ENCODE measurements at regions not wholly inside any gene's neighbourhood (a gene's known extent, or its start where the extent isn't known, plus 50 kb on each side); places are given as distances from the start of the nearest gene placed in this dataset.

DNA sequence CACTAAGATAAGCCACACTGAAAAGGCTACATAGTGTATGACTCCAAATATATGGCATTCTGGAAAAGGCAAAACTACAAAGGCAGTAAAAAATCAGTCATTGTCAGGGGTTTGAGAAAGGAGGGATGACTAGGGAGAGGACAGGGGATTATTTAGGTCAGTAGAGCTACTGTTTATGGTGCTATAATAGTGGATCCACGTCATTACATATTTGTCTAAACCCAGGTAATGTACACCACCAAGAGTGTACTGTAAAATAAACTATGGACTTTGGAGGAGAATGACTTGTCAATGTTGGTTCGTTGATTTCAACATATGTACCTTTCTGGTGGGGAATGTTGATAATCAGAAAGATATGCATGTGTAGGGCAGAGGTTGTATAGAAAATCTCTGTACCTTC lies 837.6 kb downstream of the FAM133A start:
- no peak for TF ChIP-seq POLR2AphosphoS5 (IDR thresholded peaks at IDR 0.05; ENCODE audit: low read depth, low read length)
- TF ChIP-seq TAF1 (IDR thresholded peaks at IDR 0.05; ENCODE audit: borderline replicate concordance, insufficient read depth, low read length) = no peak
- TF ChIP-seq, protein P1, sequence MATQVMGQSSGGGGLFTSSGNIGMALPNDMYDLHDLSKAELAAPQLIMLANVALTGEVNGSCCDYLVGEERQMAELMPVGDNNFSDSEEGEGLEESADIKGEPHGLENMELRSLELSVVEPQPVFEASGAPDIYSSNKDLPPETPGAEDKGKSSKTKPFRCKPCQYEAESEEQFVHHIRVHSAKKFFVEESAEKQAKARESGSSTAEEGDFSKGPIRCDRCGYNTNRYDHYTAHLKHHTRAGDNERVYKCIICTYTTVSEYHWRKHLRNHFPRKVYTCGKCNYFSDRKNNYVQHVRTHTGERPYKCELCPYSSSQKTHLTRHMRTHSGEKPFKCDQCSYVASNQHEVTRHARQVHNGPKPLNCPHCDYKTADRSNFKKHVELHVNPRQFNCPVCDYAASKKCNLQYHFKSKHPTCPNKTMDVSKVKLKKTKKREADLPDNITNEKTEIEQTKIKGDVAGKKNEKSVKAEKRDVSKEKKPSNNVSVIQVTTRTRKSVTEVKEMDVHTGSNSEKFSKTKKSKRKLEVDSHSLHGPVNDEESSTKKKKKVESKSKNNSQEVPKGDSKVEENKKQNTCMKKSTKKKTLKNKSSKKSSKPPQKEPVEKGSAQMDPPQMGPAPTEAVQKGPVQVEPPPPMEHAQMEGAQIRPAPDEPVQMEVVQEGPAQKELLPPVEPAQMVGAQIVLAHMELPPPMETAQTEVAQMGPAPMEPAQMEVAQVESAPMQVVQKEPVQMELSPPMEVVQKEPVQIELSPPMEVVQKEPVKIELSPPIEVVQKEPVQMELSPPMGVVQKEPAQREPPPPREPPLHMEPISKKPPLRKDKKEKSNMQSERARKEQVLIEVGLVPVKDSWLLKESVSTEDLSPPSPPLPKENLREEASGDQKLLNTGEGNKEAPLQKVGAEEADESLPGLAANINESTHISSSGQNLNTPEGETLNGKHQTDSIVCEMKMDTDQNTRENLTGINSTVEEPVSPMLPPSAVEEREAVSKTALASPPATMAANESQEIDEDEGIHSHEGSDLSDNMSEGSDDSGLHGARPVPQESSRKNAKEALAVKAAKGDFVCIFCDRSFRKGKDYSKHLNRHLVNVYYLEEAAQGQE (IDR thresholded peaks at IDR 0.05; ENCODE audit: insufficient read depth in 1 of 2, low read depth in 2 of 2, low read length in 2 of 2) = no peak
- TF ChIP-seq SIN3A (IDR thresholded peaks at IDR 0.05; ENCODE audit: borderline replicate concordance, insufficient read depth, low read length) = no peak
- no peak for TF ChIP-seq FOXP2 (optimal IDR thresholded peaks at IDR 0.05; ENCODE audit: borderline replicate concordance, extremely low read depth, extremely low read length, insufficient read depth)
